GM12873 (cell line): ENCODE measurements at regions not wholly inside any gene's neighbourhood (a gene's known extent, or its start where the extent isn't known, plus 50 kb on each side); places are given as distances from the start of the nearest gene placed in this dataset.

ENCODE experiments used
- CTCF ChIP-seq: IDR thresholded peaks from 2 replicates; pipeline ENCODE4 v1.5.1; 2012; ENCODE audit warnings: low read depth, mild to moderate bottlenecking, moderate library complexity, low read length, control low read depth; ENCODE audit not compliant: insufficient read depth; ENCODE audit errors: missing control alignments

- TF ChIP-seq CTCF = no peak
These were observed 598.0 kb downstream of the EFNB2 start for GRCh38 chr13:105937451-105937850.

- no peak for TF ChIP-seq CTCF
These were observed 598.6 kb downstream of the EFNB2 start for GRCh38 chr13:105936816-105937215.

GRCh38 chr13:105929505-105929904, 606.0 kb downstream of the EFNB2 start:
- TF ChIP-seq CTCF = no peak

- no peak for TF ChIP-seq CTCF
These were observed 606.6 kb downstream of the EFNB2 start for GRCh38 chr13:105928901-105929300.

- no peak for TF ChIP-seq CTCF
These were observed 607.4 kb downstream of the EFNB2 start for GRCh38 chr13:105928048-105928447.

GRCh38 chr13:105925496-105925895, 610.0 kb downstream of the EFNB2 start:
- no peak for TF ChIP-seq CTCF

GRCh38 chr13:105921711-105922110, 613.8 kb downstream of the EFNB2 start:
- TF ChIP-seq CTCF = no peak

GRCh38 chr13:105920370-105920769, 615.1 kb downstream of the EFNB2 start:
- TF ChIP-seq CTCF = no peak
